AG09319 (cell line): ENCODE measurements at regions not wholly inside any gene's neighbourhood (a gene's known extent, or its start where the extent isn't known, plus 50 kb on each side); places are given as distances from the start of the nearest gene placed in this dataset.
A peak's percentile ranks its signal among the peaks of the same experiment; 100 is the strongest.

ENCODE experiments used
- DNase-seq: peaks from one replicate; pipeline ENCODE4 v3.0.0-alpha.2; 2010; ENCODE audit warnings: low read depth; ENCODE audit errors: extremely low read depth
- CTCF ChIP-seq: IDR thresholded peaks from 2 replicates; pipeline ENCODE4 v1.5.1; 2011; ENCODE audit warnings: low read depth, mild to moderate bottlenecking, inconsistent platforms, low read length, moderate library complexity

GRCh38 chr19:32220951-32221350 lies 124.5 kb upstream of the ZNF507 start:
- TF ChIP-seq CTCF, result no peak

DNA sequence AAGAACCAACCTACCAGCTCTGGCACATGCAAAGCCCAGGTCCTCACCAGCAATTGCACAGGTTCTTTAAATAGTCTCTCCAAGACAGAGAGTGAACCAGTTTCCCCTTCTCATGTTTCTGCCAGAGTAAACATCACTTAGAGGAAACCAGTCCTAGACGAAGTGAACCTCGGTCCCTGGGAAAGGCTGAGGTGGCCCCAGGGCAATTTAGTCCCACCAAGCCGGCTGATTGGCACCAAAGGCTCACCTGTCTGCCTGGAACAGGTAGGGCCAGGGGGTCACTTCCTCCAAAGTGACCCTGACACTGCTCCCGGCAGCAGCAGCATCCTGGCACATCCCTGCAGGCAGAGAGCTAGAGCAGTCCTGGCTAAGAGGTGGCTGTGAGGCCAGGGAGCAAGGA lies 122.9 kb upstream of the ZNF507 start:
- DNase-seq, result no peak
- TF ChIP-seq CTCF, result no peak

More at GRCh38 chr19:32220951-32221350, 124.5 kb upstream of the ZNF507 start:
- no peak for DNase-seq

GRCh38 chr19:32223106-32223505 lies 122.3 kb upstream of the ZNF507 start:
- no peak for DNase-seq
- no peak for TF ChIP-seq CTCF

DNA sequence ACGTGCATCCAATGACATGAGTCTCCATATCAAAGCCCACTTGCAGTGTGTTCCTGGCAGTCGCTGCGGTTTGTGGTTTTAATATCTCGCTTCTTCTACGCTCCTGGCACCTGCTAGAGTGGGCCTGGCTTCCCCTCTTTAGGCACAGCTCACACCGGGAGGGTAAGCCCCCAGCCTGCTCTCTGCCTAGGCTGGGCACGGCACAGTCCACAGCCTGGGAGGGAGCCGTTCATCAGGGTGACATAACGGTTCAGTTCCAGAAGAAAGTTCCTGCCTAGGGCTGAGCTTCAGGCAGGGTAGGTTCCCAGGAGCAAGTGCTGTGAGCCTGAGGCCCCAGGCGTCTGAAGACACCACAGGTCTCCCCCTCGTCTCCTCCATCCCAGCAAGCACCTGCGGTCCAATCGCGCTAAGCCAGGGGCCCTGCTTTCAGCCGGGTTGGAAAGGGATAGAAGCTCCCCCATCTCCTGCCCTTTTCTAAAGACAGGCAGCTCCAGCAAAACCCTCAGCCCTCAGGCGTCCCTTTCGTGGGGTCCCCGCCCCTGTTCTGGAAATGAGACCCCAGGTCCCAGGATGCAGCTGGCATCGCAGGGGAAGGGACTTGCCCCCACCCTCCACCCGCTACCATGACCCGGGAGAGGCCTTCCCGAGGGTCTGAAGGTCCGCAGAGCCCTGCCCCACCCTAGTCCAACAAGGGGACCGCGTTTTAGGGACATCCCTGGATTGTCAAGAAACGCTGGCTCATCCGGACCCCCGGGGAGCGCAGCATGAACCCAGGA lies 121.6 kb upstream of the ZNF507 start:
- DNase-seq, result no peak
- no peak for TF ChIP-seq CTCF

- peak; percentile 62 for TF ChIP-seq CTCF
- DNase-seq, result no peak
These were observed 120.8 kb upstream of the ZNF507 start for GRCh38 chr19:32224371-32225244.

DNA sequence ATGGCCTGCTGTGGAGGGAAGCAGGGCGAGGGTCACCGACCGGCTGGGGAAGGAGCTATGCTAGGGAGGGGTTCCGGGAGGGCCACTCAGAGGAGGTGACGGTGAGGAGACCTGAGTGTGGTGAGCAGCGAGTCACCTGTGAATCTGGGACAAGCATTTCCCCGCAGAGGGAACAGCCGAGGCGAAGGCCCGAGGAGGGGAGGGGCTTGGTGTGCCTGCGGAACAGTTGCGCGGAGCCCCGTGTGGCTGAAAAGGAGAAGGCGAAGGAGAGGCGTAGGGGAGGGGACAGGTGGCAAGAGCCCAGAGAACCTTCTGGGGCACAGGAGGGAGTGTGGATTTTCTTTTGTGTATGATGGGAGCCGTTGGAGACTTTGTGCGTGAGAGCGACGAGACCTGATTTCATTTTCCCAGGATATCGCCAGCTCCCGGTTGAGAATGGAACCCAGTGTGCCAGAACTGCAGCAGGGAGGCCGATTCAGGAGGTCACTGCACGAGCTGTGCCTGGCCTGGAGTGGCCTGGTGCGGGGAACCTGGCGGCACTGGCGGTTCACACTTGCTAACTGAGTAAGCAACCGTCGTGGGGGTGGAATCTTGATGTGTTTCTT lies 117.7 kb upstream of the ZNF507 start:
- DNase-seq, result no peak
- no peak for TF ChIP-seq CTCF

- TF ChIP-seq CTCF, result no peak
- no peak for DNase-seq
These were observed 115.0 kb upstream of the ZNF507 start for GRCh38 chr19:32230441-32230840.
